Calu3 (cell line): ENCODE measurements at regions not wholly inside any gene's neighbourhood (a gene's known extent, or its start where the extent isn't known, plus 50 kb on each side); places are given as distances from the start of the nearest gene placed in this dataset.

ENCODE experiments used
- BruUV-seq: library from RNA; stranded (reverse); fragments of 400-500 nt; replicated peaks from 2 replicates; lab custom pipeline; 2021; lab: Mats Ljungman, UMichigan
- CTCF ChIA-PET: fragments of 300-600 bp; sonication (Branson Sonifier 250); formaldehyde crosslinking; loops from one replicate; lab custom pipeline; 2022; ENCODE audit warnings: antibody characterized with exemption; lab: Charles Lee
- DNase-seq: peaks from one replicate; pipeline ENCODE4 v3.0.0; 2022
- H3K27ac Mint-ChIP-seq: one replicate; pipeline ENCODE4 v1.8.0; 2022; ENCODE audit warnings: mixed read lengths; ENCODE audit not compliant: unreplicated experiment
- H3K27me3 Mint-ChIP-seq: one replicate; pipeline ENCODE4 v1.8.0; 2022; ENCODE audit warnings: mixed read lengths; ENCODE audit not compliant: unreplicated experiment
- H3K36me3 Mint-ChIP-seq: one replicate; pipeline ENCODE4 v1.8.0; 2022; ENCODE audit warnings: mild to moderate bottlenecking, moderate library complexity, mixed read lengths; ENCODE audit not compliant: insufficient read depth, unreplicated experiment
- H3K4me1 Mint-ChIP-seq: one replicate; pipeline ENCODE4 v1.8.0; 2022; ENCODE audit warnings: mild to moderate bottlenecking, low read depth, mixed read lengths; ENCODE audit not compliant: unreplicated experiment
- H3K4me3 Mint-ChIP-seq: one replicate; pipeline ENCODE4 v1.8.0; 2022; ENCODE audit warnings: mild to moderate bottlenecking, low read depth, moderate library complexity, mixed read lengths; ENCODE audit not compliant: unreplicated experiment
- H3K9me3 Mint-ChIP-seq: one replicate; pipeline ENCODE4 v1.8.0; 2022; ENCODE audit warnings: low read depth, mixed read lengths; ENCODE audit not compliant: unreplicated experiment
- CTCF ChIP-seq: fragments of 200-600 bp; IDR thresholded peaks from one replicate; pipeline ENCODE4 v1.8.0; 2022; ENCODE audit warnings: antibody characterized with exemption; ENCODE audit not compliant: unreplicated experiment
- intact Hi-C: fragments of 100-400 bp; cut with micrococcal nuclease; formaldehyde crosslinking; loops from one replicate; pipeline ENCODE4 v1.10.0; 2022; ENCODE audit not compliant: unreplicated experiment

- Mint-ChIP-seq H3K4me3 (no peak overlapping the region), H3K36me3 (no peaks in the 10 kb centered on the region), H3K9me3 (no peaks in the 10 kb centered on the region), H3K27me3 (no peaks in the 10 kb centered on the region), H3K27ac (no peak overlapping the region), H3K4me1 (no peaks in the 10 kb centered on the region)
- DNase-seq = no peak
- TF ChIP-seq CTCF = no peak
- CTCF ChIA-PET = no interaction called here
- no TSS peak for BruUV-seq
- intact Hi-C loops = no loop called here
Measured at GRCh38 chr5:139740138-139740991, 55.2 kb upstream of the PSD2 start.

- CTCF ChIA-PET = no interaction called here
- H3K36me3 Mint-ChIP-seq = no peaks in the 10 kb centered on the region
- H3K4me1 Mint-ChIP-seq = no peaks in the 10 kb centered on the region
- H3K9me3 Mint-ChIP-seq = no peaks in the 10 kb centered on the region
- H3K27me3 Mint-ChIP-seq = no peaks in the 10 kb centered on the region
- TF ChIP-seq CTCF = no peak
- H3K4me3 Mint-ChIP-seq = no peak overlapping the region
- BruUV-seq = no TSS peak
- intact Hi-C loops = no loop called here
- no peak overlapping the region for H3K27ac Mint-ChIP-seq
- no peak for DNase-seq
Measured at GRCh38 chr5:139740992-139741672, 54.5 kb upstream of the PSD2 start.

GRCh38 chr5:139741823-139742172 lies 53.8 kb upstream of the PSD2 start:
- Mint-ChIP-seq H3K9me3 (no peaks in the 10 kb centered on the region), H3K36me3 (peaks cover 2% of the 10 kb centered on the region), H3K27ac (no peak overlapping the region), H3K4me3 (no peak overlapping the region), H3K27me3 (peaks cover 5% of the 10 kb centered on the region), H3K4me1 (peaks cover 3% of the 10 kb centered on the region)
- CTCF ChIA-PET = interaction anchor here (1.2 to 1.3 kb wide), 2 partner anchors 8 to 106 kb away, joined by 3 to 4 read pairs; no protein-coding TSS in a partner anchor
- TF ChIP-seq CTCF = no peak
- no TSS peak for BruUV-seq
- intact Hi-C loops = no loop called here
- no peak for DNase-seq

GRCh38 chr5:139742173-139742903 lies 53.3 kb upstream of the PSD2 start:
- H3K27ac Mint-ChIP-seq = no peak overlapping the region
- H3K27me3 Mint-ChIP-seq = peaks cover 11% of the 10 kb centered on the region
- DNase-seq = no peak
- BruUV-seq = no TSS peak
- TF ChIP-seq CTCF = no peak
- H3K4me1 Mint-ChIP-seq = peaks cover 8% of the 10 kb centered on the region
- peaks cover 6% of the 10 kb centered on the region for H3K36me3 Mint-ChIP-seq
- CTCF ChIA-PET = interaction anchor here (1.2 to 1.3 kb wide), 2 partner anchors 9 to 107 kb away, joined by 3 to 4 read pairs; no protein-coding TSS in a partner anchor
- intact Hi-C loops = no loop called here
- no peak overlapping the region for H3K4me3 Mint-ChIP-seq
- H3K9me3 Mint-ChIP-seq = no peaks in the 10 kb centered on the region
